Calu3 (cell line): ENCODE measurements at regions not wholly inside any gene's neighbourhood (a gene's known extent, or its start where the extent isn't known, plus 50 kb on each side); places are given as distances from the start of the nearest gene placed in this dataset.

Experiments
- BruUV-seq: library from RNA; stranded (reverse); fragments of 400-500 nt; replicated peaks from 2 replicates; lab custom pipeline; 2021; lab: Mats Ljungman, UMichigan
- CTCF ChIA-PET: fragments of 300-600 bp; sonication (Branson Sonifier 250); formaldehyde crosslinking; loops from one replicate; lab custom pipeline; 2022; ENCODE audit warnings: antibody characterized with exemption; lab: Charles Lee
- DNase-seq: peaks from one replicate; pipeline ENCODE4 v3.0.0; 2022
- H3K27ac Mint-ChIP-seq: one replicate; pipeline ENCODE4 v1.8.0; 2022; ENCODE audit warnings: mixed read lengths; ENCODE audit not compliant: unreplicated experiment
- H3K27me3 Mint-ChIP-seq: one replicate; pipeline ENCODE4 v1.8.0; 2022; ENCODE audit warnings: mixed read lengths; ENCODE audit not compliant: unreplicated experiment
- H3K36me3 Mint-ChIP-seq: one replicate; pipeline ENCODE4 v1.8.0; 2022; ENCODE audit warnings: mild to moderate bottlenecking, moderate library complexity, mixed read lengths; ENCODE audit not compliant: insufficient read depth, unreplicated experiment
- H3K4me1 Mint-ChIP-seq: one replicate; pipeline ENCODE4 v1.8.0; 2022; ENCODE audit warnings: mild to moderate bottlenecking, low read depth, mixed read lengths; ENCODE audit not compliant: unreplicated experiment
- H3K4me3 Mint-ChIP-seq: one replicate; pipeline ENCODE4 v1.8.0; 2022; ENCODE audit warnings: mild to moderate bottlenecking, low read depth, moderate library complexity, mixed read lengths; ENCODE audit not compliant: unreplicated experiment
- H3K9me3 Mint-ChIP-seq: one replicate; pipeline ENCODE4 v1.8.0; 2022; ENCODE audit warnings: low read depth, mixed read lengths; ENCODE audit not compliant: unreplicated experiment
- CTCF ChIP-seq: fragments of 200-600 bp; IDR thresholded peaks from one replicate; pipeline ENCODE4 v1.8.0; 2022; ENCODE audit warnings: antibody characterized with exemption; ENCODE audit not compliant: unreplicated experiment
- intact Hi-C: fragments of 100-400 bp; cut with micrococcal nuclease; formaldehyde crosslinking; loops from one replicate; pipeline ENCODE4 v1.10.0; 2022; ENCODE audit not compliant: unreplicated experiment

- Mint-ChIP-seq H3K4me3 (no peak overlapping the region), H3K9me3 (no peaks in the 10 kb centered on the region), H3K4me1 (peaks cover 26% of the 10 kb centered on the region), H3K36me3 (peaks cover 7% of the 10 kb centered on the region), H3K27me3 (no peaks in the 10 kb centered on the region), H3K27ac (no peak overlapping the region)
- CTCF ChIA-PET, result no interaction called here
- intact Hi-C loops, result no loop called here
- no TSS peak for BruUV-seq
- no peak for TF ChIP-seq CTCF
- DNase-seq, result no peak
Measured at GRCh38 chr14:31971612-31972011, 105.5 kb upstream of the ARHGAP5 start.

DNA sequence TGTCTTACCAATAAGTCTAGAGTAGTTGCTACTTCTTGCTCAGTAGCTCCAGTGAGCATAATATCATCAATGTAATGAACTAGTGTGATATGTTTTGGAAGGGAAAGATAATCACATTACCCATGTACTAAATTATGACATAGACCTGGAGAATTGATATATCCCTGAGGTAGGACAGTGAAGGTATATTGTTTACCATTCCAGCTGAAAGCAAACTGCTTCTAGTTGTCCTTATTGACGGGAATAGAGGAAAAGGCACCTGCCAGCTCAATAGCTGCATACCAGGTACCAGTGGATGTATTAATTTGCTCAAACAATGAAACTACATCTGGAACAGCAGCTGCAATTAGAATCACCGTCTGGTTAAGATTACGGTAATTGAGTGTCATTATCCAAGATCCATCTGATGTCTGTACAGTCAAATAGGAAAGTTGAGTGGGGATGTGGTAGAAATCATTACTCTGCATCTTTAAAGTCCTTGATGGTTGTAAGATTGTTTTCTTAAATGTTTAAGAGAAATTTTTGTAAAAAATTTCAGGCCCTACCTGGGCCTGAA lies 100.0 kb upstream of the ARHGAP5 start:
- Mint-ChIP-seq H3K27ac (no peak overlapping the region), H3K36me3 (no peaks in the 10 kb centered on the region), H3K4me1 (no peaks in the 10 kb centered on the region), H3K27me3 (no peaks in the 10 kb centered on the region), H3K4me3 (no peak overlapping the region), H3K9me3 (peaks cover 7% of the 10 kb centered on the region)
- BruUV-seq, result no TSS peak
- no peak for TF ChIP-seq CTCF
- intact Hi-C loops, result no loop called here
- DNase-seq, result no peak
- CTCF ChIA-PET, result interaction anchor here (0.9 kb wide), 1 partner anchor 11 kb away, joined by 3 read pairs; no protein-coding TSS in a partner anchor

DNA sequence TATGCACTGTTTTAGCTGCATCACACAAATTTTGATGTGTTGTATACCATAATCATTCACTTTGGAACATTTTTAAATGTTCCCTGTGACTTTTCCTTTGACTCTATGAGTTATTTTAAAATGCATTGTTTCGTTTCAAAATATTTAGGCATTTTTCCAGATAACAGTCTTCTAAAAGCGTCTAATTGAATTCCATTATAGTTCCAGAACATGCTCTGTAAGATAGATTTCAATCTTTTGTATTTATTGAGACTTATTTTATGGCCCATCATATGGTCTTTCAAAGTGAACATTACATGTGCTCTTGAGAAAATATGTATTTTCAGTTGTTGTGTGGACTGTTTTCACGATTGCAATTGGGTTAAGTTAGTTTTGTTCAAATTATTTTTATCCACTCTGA lies 98.7 kb upstream of the ARHGAP5 start:
- no peak overlapping the region for H3K27ac Mint-ChIP-seq
- CTCF ChIA-PET, result interaction anchor here (0.9 kb wide), 1 partner anchor 12 kb away, joined by 3 read pairs; no protein-coding TSS in a partner anchor
- intact Hi-C loops, result no loop called here
- no peak for TF ChIP-seq CTCF
- no peaks in the 10 kb centered on the region for H3K36me3 Mint-ChIP-seq
- H3K27me3 Mint-ChIP-seq, result no peaks in the 10 kb centered on the region
- BruUV-seq, result no TSS peak
- H3K9me3 Mint-ChIP-seq, result peaks cover 9% of the 10 kb centered on the region
- no peaks in the 10 kb centered on the region for H3K4me1 Mint-ChIP-seq
- no peak overlapping the region for H3K4me3 Mint-ChIP-seq
- no peak for DNase-seq

DNA sequence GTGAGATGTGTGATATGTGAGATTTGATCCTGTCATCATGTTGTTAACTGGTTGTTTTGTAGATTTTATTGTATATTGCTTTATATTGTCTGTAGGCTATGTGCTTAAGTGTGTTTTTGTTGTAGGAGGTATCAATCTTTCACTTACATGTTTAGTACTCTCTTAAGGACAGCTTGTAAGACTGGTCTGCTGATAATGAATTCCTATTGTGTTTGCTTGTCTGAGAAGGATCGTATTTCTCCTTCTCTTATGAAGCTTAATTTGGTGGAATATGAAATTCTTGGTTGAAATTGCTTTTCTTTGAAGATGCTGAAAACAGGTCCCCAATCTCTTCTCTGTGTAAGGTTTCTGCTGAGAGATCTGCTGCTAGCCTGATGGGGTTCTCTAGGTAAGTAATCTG lies 94.5 kb upstream of the ARHGAP5 start:
- intact Hi-C loops, result no loop called here
- Mint-ChIP-seq H3K9me3 (peaks cover 18% of the 10 kb centered on the region), H3K4me1 (no peaks in the 10 kb centered on the region), H3K36me3 (no peaks in the 10 kb centered on the region), H3K27ac (no peak overlapping the region), H3K4me3 (no peak overlapping the region), H3K27me3 (no peaks in the 10 kb centered on the region)
- CTCF ChIA-PET, result interaction anchor here (0.9 kb wide), 1 partner anchor 17 kb away, joined by 4 read pairs; no protein-coding TSS in a partner anchor
- no peak for TF ChIP-seq CTCF
- no peak for DNase-seq
- BruUV-seq, result no TSS peak
